ENCODE measurements at regions not wholly inside any gene's neighbourhood (a gene's known extent, or its start where the extent isn't known, plus 50 kb on each side); places are given as distances from the start of the nearest gene placed in this dataset.

DNA sequence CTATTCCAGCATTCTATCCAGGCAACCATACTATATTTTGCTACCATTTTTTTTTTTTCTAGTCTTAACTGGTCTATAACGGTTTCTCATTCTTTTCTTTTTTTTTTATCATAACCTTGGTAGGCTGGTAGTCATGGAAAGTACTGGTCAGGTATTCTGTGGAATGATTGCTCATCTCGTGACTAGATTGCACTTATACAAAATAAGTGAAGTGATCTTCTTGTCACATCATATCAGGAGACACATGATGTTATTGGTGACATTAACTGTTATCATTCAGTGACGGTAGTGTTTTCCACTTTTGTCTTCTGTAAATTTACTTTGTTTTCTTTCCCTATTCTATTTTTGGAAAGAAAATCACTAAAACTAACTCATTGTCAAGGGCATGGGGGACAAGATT lies 239.3 kb upstream of the SLITRK6 start:
- no peak overlapping the region for H4K5ac ChIP-seq (ENCODE audit: insufficient read length, low read depth, low read length)
- H3K14ac ChIP-seq (ENCODE audit: insufficient read length): no peak overlapping the region
- no peak overlapping the region for H3K27ac ChIP-seq (ENCODE audit: low read depth, low read length)
- no peaks in the 10 kb centered on the region for H3K23me2 ChIP-seq (ENCODE audit: low read depth, low read length)
- no peaks in the 10 kb centered on the region for H3K79me1 ChIP-seq (ENCODE audit: low read depth, low read length)
- H3K56ac ChIP-seq (replicated peaks; ENCODE audit: insufficient read length, low read depth, low read length): no peak overlapping the region
- H3K18ac ChIP-seq (ENCODE audit: extremely low read depth, low read length): no peak overlapping the region
- POLR2A ChIA-PET (ENCODE audit: partially characterized antibody): no interaction called here
- H2BK20ac ChIP-seq (ENCODE audit: low read length): no peak overlapping the region
- H2BK15ac ChIP-seq (ENCODE audit: low read length): no peak overlapping the region
- no peaks in the 10 kb centered on the region for H3K9me3 ChIP-seq (ENCODE audit: insufficient read depth in 2 of 2, low read depth in 1 of 2, low read length in 1 of 2)
- FAIRE-seq (no peak), DNase-seq (ENCODE audit: low read depth in 1 of 2, low spot score in 2 of 2) (no peak)
- H2BK120ac ChIP-seq (replicated peaks; ENCODE audit: low read depth, low read length): no peak overlapping the region
- H4K91ac ChIP-seq (replicated peaks; ENCODE audit: insufficient read length, low read length): no peak overlapping the region
- CTCF ChIA-PET (ENCODE audit: partially characterized antibody): no interaction called here
- H2BK5ac ChIP-seq (ENCODE audit: low read depth, low read length): no peak overlapping the region
- no peak for TF ChIP-seq SP1 (IDR thresholded peaks at IDR 0.05; ENCODE audit: low read depth, low read length)
- TF ChIP-seq HDAC2 (IDR thresholded peaks at IDR 0.05; ENCODE audit: borderline replicate concordance in 1 of 2, low read depth in 2 of 2, low read length in 2 of 2): no peak
- TF ChIP-seq SP4 (IDR thresholded peaks at IDR 0.05; ENCODE audit: low read length): no peak
- H3K4ac ChIP-seq (replicated peaks; ENCODE audit: insufficient read length, low read depth, low read length): no peak overlapping the region
- H3K23ac ChIP-seq (ENCODE audit: insufficient read length): no peak overlapping the region
- no peak overlapping the region for H2AK5ac ChIP-seq (ENCODE audit: low read depth, low read length)
- no peaks in the 10 kb centered on the region for H4K20me1 ChIP-seq (replicated peaks in 1 of 2; ENCODE audit: control insufficient read depth in 1 of 2, insufficient read depth in 2 of 2, low read length in 2 of 2)
- WGBS, 2 experiments (ENCODE audit: extremely low coverage in 1 of 2, insufficient coverage in 1 of 2, insufficient read length in 1 of 2, insufficient replicate concordance in 2 of 2, low coverage in 1 of 2, low lambda C conversion rate in 2 of 2, missing lambda C conversion rate in 1 of 2): 94% methylated on average over 3 of the region's 3 CpGs; no CpG with 5 or more reads in 1 of the 2 experiments
- H2BK12ac ChIP-seq (ENCODE audit: low read depth, low read length): no peak overlapping the region
- no peaks in the 10 kb centered on the region for H3K27me3 ChIP-seq (replicated peaks in 1 of 4; ENCODE audit: control insufficient read depth in 3 of 4, extremely low read depth in 1 of 4, insufficient read depth in 3 of 4, low read length in 3 of 4)
- H3K79me2 ChIP-seq (ENCODE audit: control insufficient read depth in 1 of 2, insufficient read depth in 2 of 2, low read length in 2 of 2): no peaks in the 10 kb centered on the region
- H3K9ac ChIP-seq (replicated peaks in 1 of 4; ENCODE audit: extremely low read depth in 1 of 4, low read depth in 3 of 4, low read length in 3 of 4): no peak overlapping the region
- no peak overlapping the region for H3K4me3 ChIP-seq (ENCODE audit: extremely low read depth in 1 of 4, insufficient read depth in 2 of 4, low read depth in 3 of 4, low read length in 4 of 4)
- H2AFZ ChIP-seq (ENCODE audit: low read length): no peak overlapping the region
- H3K36me3 ChIP-seq (ENCODE audit: control insufficient read depth in 2 of 4, insufficient read depth in 4 of 4, low read length in 3 of 4): no peaks in the 10 kb centered on the region
- no peak overlapping the region for H4K8ac ChIP-seq (ENCODE audit: extremely low read depth, insufficient read depth, low read length)
- H3K4me2 ChIP-seq (ENCODE audit: insufficient read depth in 1 of 2, low read depth in 2 of 2, low read length in 2 of 2): no peak overlapping the region
- H3K4me1 ChIP-seq (replicated peaks in 1 of 4; ENCODE audit: control insufficient read depth in 3 of 4, insufficient read depth in 4 of 4, low read length in 3 of 4): no peaks in the 10 kb centered on the region
